Smooth muscle cell (in vitro differentiated cells): ENCODE measurements at regions not wholly inside any gene's neighbourhood (a gene's known extent, or its start where the extent isn't known, plus 50 kb on each side); places are given as distances from the start of the nearest gene placed in this dataset.
"Not testable (repeated sequence)": the region's sequence is repeated elsewhere in the genome, so short reads cannot be mapped to it uniquely, and the experiment has no call there.

ENCODE experiments used
- DNase-seq: peaks from one replicate; lab custom pipeline; 2025; ENCODE audit not compliant: unreplicated experiment; lab: John Stamatoyannopoulos, UW
- H2AFZ ChIP-seq: fragments of 200-600 bp; sonication (generic); 2 replicates; pipeline ENCODE4 v1.6.0; 2016; ENCODE audit warnings: antibody characterized with exemption, low read depth, mild to moderate bottlenecking
- H3F3A ChIP-seq: fragments of 200-600 bp; sonication (generic); 2 replicates; pipeline ENCODE4 v1.6.0; 2017; ENCODE audit warnings: antibody characterized with exemption, low read depth
- H3K27ac ChIP-seq: fragments of 200-600 bp; sonication (generic); 2 replicates; pipeline ENCODE4 v1.5.1; 2016; ENCODE audit warnings: low read depth, mild to moderate bottlenecking
- H3K27me3 ChIP-seq: fragments of 200-600 bp; sonication (generic); 2 replicates; pipeline ENCODE4 v1.6.1; 2016; ENCODE audit warnings: low read depth, mild to moderate bottlenecking
- H3K36me3 ChIP-seq: fragments of 200-600 bp; sonication (generic); 2 replicates; pipeline ENCODE4 v1.5.1; 2016; ENCODE audit warnings: low read depth
- H3K4me1 ChIP-seq: fragments of 200-600 bp; sonication (generic); 2 replicates; pipeline ENCODE4 v1.5.1; 2016; ENCODE audit warnings: low read depth
- H3K4me2 ChIP-seq: fragments of 200-600 bp; sonication (generic); 2 replicates; pipeline ENCODE4 v1.6.0; 2016; ENCODE audit warnings: mild to moderate bottlenecking
- H3K4me3 ChIP-seq: fragments of 200-600 bp; sonication (generic); 2 replicates; pipeline ENCODE4 v1.5.1; 2016; ENCODE audit warnings: mild to moderate bottlenecking
- H3K79me2 ChIP-seq: fragments of 200-600 bp; sonication (generic); 2 replicates; pipeline ENCODE4 v1.6.0; 2016; ENCODE audit warnings: low read depth, mild to moderate bottlenecking
- H3K9ac ChIP-seq: fragments of 200-600 bp; sonication (generic); 2 replicates; pipeline ENCODE4 v1.6.0; 2016; ENCODE audit warnings: low read depth
- H3K9me3 ChIP-seq: fragments of 200-600 bp; sonication (generic); replicated peaks from 2 replicates; pipeline ENCODE4 v1.5.1; 2016; ENCODE audit warnings: low read depth
- H4K20me1 ChIP-seq: fragments of 200-600 bp; sonication (generic); 2 replicates; pipeline ENCODE4 v1.6.0; 2016; ENCODE audit warnings: low read depth
- CTCF ChIP-seq: fragments of 200-600 bp; sonication (generic); IDR thresholded peaks from 2 replicates; pipeline ENCODE4 v1.5.1; 2017; ENCODE audit warnings: borderline replicate concordance, mild to moderate bottlenecking, antibody characterized with exemption; ENCODE audit not compliant: insufficient read depth, poor library complexity, severe bottlenecking
- WGBS: methylation state at CpG from one replicate; pipeline ENCODE4 v1.1.7; 2016; ENCODE audit warnings: low lambda C conversion rate; 5-methylcytosine and 5-hydroxymethylcytosine counted together

- no peaks in the 10 kb centered on the region for H3F3A ChIP-seq
- no peak for TF ChIP-seq CTCF
- 78% methylated on average over 6 of the region's 6 CpGs for WGBS
- H3K9me3 ChIP-seq, result no peaks in the 10 kb centered on the region
- no peaks in the 10 kb centered on the region for H4K20me1 ChIP-seq
- H3K9ac ChIP-seq, result no peak overlapping the region
- no peaks in the 10 kb centered on the region for H3K4me1 ChIP-seq
- H3K4me3 ChIP-seq, result no peak overlapping the region
- no peaks in the 10 kb centered on the region for H3K36me3 ChIP-seq
- DNase-seq, result no peak
- H3K4me2 ChIP-seq, result no peak overlapping the region
- H2AFZ ChIP-seq, result no peak overlapping the region
- no peaks in the 10 kb centered on the region for H3K27me3 ChIP-seq
- no peaks in the 10 kb centered on the region for H3K79me2 ChIP-seq
- no peak overlapping the region for H3K27ac ChIP-seq
Observed at GRCh38 chr4:82099928-82100579, 273.7 kb downstream of the HNRNPD start.

GRCh38 chr4:82097504-82097903, 276.3 kb downstream of the HNRNPD start:
- Histone ChIP-seq H3K4me3 (no peak overlapping the region), H3K9ac (no peak overlapping the region), H3K79me2 (no peaks in the 10 kb centered on the region), H2AFZ (no peak overlapping the region), H3K4me1 (no peaks in the 10 kb centered on the region), H3K36me3 (no peaks in the 10 kb centered on the region), H3K27me3 (no peaks in the 10 kb centered on the region), H3F3A (no peaks in the 10 kb centered on the region), H4K20me1 (no peaks in the 10 kb centered on the region), H3K4me2 (no peak overlapping the region), H3K27ac (no peak overlapping the region), H3K9me3 (no peaks in the 10 kb centered on the region)
- no peak for TF ChIP-seq CTCF
- no peak for DNase-seq
- WGBS, result 75% methylated on average over 3 of the region's 3 CpGs

- no peaks in the 10 kb centered on the region for H3K27me3 ChIP-seq
- no peaks in the 10 kb centered on the region for H3K79me2 ChIP-seq
- no peaks in the 10 kb centered on the region for H3K36me3 ChIP-seq
- H3K9me3 ChIP-seq, result no peaks in the 10 kb centered on the region
- no peak overlapping the region for H3K9ac ChIP-seq
- H3K4me2 ChIP-seq, result no peak overlapping the region
- no peaks in the 10 kb centered on the region for H3F3A ChIP-seq
- 80% methylated on average over 2 of the region's 2 CpGs for WGBS
- no peak for TF ChIP-seq CTCF
- H2AFZ ChIP-seq, result no peak overlapping the region
- H3K4me3 ChIP-seq, result no peak overlapping the region
- DNase-seq, result no peak
- no peaks in the 10 kb centered on the region for H4K20me1 ChIP-seq
- no peaks in the 10 kb centered on the region for H3K4me1 ChIP-seq
- H3K27ac ChIP-seq, result no peak overlapping the region
Observed at GRCh38 chr4:82090717-82091116, 283.1 kb downstream of the HNRNPD start.

- no peaks in the 10 kb centered on the region for H3F3A ChIP-seq
- H3K4me2 ChIP-seq, result no peak overlapping the region
- no peaks in the 10 kb centered on the region for H3K27me3 ChIP-seq
- H3K9me3 ChIP-seq, result no peaks in the 10 kb centered on the region
- no peaks in the 10 kb centered on the region for H3K4me1 ChIP-seq
- no peaks in the 10 kb centered on the region for H3K36me3 ChIP-seq
- 100% methylated on average over 1 of the region's 1 CpG for WGBS
- H4K20me1 ChIP-seq, result no peaks in the 10 kb centered on the region
- no peak overlapping the region for H3K4me3 ChIP-seq
- H3K9ac ChIP-seq, result no peak overlapping the region
- no peaks in the 10 kb centered on the region for H3K79me2 ChIP-seq
- H2AFZ ChIP-seq, result no peak overlapping the region
- H3K27ac ChIP-seq, result no peak overlapping the region
- no peak for DNase-seq
- no peak for TF ChIP-seq CTCF
Observed at GRCh38 chr4:82084747-82085146, 289.0 kb downstream of the HNRNPD start.

- H3K27ac ChIP-seq, H2AFZ ChIP-seq, H3K4me1 ChIP-seq, H3K9me3 ChIP-seq, H3K9ac ChIP-seq, H3K4me3 ChIP-seq, H3K36me3 ChIP-seq, H3K79me2 ChIP-seq, H3F3A ChIP-seq, H3K4me2 ChIP-seq, H4K20me1 ChIP-seq, DNase-seq, H3K27me3 ChIP-seq: not testable (repeated sequence)
- 91% methylated on average over 12 of the region's 31 CpGs for WGBS
Observed at GRCh38 chr4:82077471-82077995, 296.3 kb downstream of the HNRNPD start.
